ENCODE measurements at regions not wholly inside any gene's neighbourhood (a gene's known extent, or its start where the extent isn't known, plus 50 kb on each side); places are given as distances from the start of the nearest gene placed in this dataset.

DNA sequence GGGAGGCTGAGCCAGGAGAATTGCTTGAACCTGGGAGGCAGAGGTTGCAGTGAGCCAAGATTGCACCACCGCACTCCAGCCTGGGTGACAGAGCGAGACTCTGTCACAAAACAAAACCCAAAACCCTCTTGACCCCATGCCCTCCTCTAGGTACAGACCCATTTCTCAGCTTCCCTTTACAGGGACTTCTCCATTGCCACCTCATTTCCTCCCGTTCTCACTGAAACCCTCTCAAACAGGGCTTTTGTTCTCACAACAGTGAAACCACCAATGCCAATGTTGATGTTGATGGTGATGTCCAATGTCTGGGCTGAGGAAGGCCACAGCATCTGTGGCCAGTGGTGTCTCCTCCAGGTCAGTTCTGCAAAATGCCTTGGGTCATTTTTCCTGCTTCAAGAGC lies 69.0 kb upstream of the ZCCHC2 start:
- H3K27me3 ChIP-seq, result no peaks in the 10 kb centered on the region
- H3K4me1 ChIP-seq, result peaks cover 19 to 27% (median 23%) of the 10 kb centered on the region in 4 donors
- 77 to 80% methylated on average over 3 of the region's 3 CpGs for WGBS, 2 donors
- no peak overlapping the region for H3K27ac ChIP-seq
- no peaks in the 10 kb centered on the region for H3K36me3 ChIP-seq
- no peak overlapping the region for H3K4me3 ChIP-seq
- ATAC-seq (ENCODE audit: low FRiP score in 2 of 2), result no peak
- TF ChIP-seq, protein P1, sequence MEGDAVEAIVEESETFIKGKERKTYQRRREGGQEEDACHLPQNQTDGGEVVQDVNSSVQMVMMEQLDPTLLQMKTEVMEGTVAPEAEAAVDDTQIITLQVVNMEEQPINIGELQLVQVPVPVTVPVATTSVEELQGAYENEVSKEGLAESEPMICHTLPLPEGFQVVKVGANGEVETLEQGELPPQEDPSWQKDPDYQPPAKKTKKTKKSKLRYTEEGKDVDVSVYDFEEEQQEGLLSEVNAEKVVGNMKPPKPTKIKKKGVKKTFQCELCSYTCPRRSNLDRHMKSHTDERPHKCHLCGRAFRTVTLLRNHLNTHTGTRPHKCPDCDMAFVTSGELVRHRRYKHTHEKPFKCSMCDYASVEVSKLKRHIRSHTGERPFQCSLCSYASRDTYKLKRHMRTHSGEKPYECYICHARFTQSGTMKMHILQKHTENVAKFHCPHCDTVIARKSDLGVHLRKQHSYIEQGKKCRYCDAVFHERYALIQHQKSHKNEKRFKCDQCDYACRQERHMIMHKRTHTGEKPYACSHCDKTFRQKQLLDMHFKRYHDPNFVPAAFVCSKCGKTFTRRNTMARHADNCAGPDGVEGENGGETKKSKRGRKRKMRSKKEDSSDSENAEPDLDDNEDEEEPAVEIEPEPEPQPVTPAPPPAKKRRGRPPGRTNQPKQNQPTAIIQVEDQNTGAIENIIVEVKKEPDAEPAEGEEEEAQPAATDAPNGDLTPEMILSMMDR (IDR thresholded peaks at IDR 0.05), result no peak
- TF ChIP-seq POLR2AphosphoS5 (IDR thresholded peaks at IDR 0.05) (no peak), EP300 (IDR thresholded peaks at IDR 0.05) (no peak), POLR2A (IDR thresholded peaks at IDR 0.05) (no peak)
- H3K9me3 ChIP-seq, result no peaks in the 10 kb centered on the region
- no peak for DNase-seq

DNA sequence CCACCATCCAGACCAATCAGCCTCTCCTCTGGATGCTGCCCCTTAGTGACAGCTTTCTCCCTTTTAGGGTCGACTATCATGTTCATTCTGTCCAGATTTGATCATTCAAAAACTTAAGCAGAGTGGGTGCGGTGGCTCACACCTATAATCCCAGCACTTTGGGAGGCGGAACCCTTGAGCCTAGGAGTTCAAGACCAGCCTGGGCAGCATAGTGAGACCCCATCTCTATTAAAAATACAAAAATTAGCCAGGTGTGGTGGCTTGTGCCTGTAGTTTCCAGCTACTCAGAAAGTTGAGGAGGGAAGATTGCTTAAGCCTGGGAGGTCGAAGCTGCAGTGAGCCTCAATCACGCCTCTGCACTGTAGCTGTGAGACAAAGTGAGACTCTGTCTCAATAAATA lies 68.3 kb upstream of the ZCCHC2 start:
- H3K36me3 ChIP-seq, result no peaks in the 10 kb centered on the region
- TF ChIP-seq POLR2A (IDR thresholded peaks at IDR 0.05) (no peak), POLR2AphosphoS5 (IDR thresholded peaks at IDR 0.05) (no peak), EP300 (IDR thresholded peaks at IDR 0.05) (no peak)
- TF ChIP-seq, protein P1 (IDR thresholded peaks at IDR 0.05), result no peak
- H3K27ac ChIP-seq, result no peak overlapping the region
- WGBS, 2 donors, result 96 to 99% methylated on average over 4 to 5 of the region's 5 CpGs
- H3K4me1 ChIP-seq, result peaks cover 19 to 27% (median 23%) of the 10 kb centered on the region in 4 donors
- H3K4me3 ChIP-seq, result no peak overlapping the region
- ATAC-seq (ENCODE audit: low FRiP score in 2 of 2), result no peak
- H3K9me3 ChIP-seq, result no peaks in the 10 kb centered on the region
- H3K27me3 ChIP-seq, result no peaks in the 10 kb centered on the region
- no peak for DNase-seq

DNA sequence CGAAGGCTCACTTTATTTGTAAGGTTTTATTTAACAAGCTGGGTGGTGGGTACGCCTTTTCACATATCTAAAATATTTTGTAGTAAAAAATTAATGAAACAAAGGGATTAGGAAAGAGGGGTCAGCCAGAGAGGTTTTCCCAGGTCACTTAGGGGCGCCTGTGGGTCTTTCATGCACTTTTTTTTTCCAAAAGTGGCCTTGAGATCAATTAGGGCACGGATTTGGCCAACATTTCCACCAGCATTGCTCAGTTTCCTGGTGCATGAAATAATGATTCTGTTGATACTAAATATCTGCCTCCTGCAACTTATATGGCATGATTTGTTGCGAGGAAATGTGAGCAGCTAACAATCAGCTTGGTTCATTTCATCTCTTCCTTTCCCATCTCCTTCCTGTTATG lies 67.6 kb upstream of the ZCCHC2 start:
- H3K4me3 ChIP-seq, result no peak overlapping the region
- ATAC-seq (ENCODE audit: low FRiP score in 2 of 2) (no peak), DNase-seq (no peak)
- H3K27me3 ChIP-seq, result no peaks in the 10 kb centered on the region
- peaks cover 18 to 24% (median 19%) of the 10 kb centered on the region in 4 donors for H3K4me1 ChIP-seq
- no peak for TF ChIP-seq EP300 (IDR thresholded peaks at IDR 0.05)
- TF ChIP-seq, protein P1 (IDR thresholded peaks at IDR 0.05), result no peak
- no peak for TF ChIP-seq POLR2A (IDR thresholded peaks at IDR 0.05)
- no peak for TF ChIP-seq POLR2AphosphoS5 (IDR thresholded peaks at IDR 0.05)
- no peaks in the 10 kb centered on the region for H3K9me3 ChIP-seq
- 65 to 66% methylated on average over 5 of the region's 5 CpGs for WGBS, 2 donors
- H3K36me3 ChIP-seq, result no peaks in the 10 kb centered on the region
- no peak overlapping the region for H3K27ac ChIP-seq

DNA sequence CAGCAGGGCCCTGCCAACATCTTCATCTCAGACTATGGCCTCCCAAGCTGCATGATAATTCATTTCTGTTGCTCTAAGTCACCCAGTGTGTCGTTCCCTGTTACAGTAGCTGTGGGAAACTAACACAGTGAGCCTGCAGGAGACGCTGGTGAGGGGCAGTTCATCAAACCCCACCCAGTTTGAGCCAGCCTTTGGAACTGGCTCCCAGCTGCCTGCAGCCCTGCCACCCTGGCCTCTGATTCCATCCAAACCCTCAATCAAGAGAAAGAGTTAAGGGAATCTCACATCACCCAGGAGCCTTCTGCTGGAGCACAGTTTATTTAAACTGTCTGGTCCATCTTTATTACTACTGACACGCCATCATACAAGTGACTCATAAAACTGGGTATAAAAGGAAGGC lies 64.9 kb upstream of the ZCCHC2 start:
- H3K4me3 ChIP-seq, result no peak overlapping the region
- TF ChIP-seq EP300 (IDR thresholded peaks at IDR 0.05) (no peak), POLR2AphosphoS5 (IDR thresholded peaks at IDR 0.05) (no peak), POLR2A (IDR thresholded peaks at IDR 0.05) (no peak)
- TF ChIP-seq, protein P1 (IDR thresholded peaks at IDR 0.05), result no peak
- 78 to 88% methylated on average over 3 of the region's 3 CpGs for WGBS, 2 donors

DNA sequence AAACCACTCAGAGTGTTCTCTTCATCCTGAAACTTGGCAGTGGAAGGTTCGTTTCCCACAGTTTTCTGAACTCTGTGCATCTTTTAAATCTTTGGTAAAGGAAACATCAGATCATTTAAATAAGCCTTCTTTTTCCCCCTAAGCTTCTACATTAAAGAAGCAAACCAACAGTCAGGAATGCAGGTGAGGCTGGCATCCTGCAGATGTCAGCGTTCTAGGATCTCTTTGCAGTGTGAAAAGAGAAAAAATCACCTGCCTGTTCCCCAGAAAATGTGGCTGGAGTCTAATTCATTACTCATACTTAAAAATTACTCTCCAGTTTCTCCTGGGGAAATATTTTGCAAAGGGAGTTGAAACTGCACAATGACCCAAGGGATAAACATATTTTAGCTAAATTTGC lies 64.5 kb upstream of the ZCCHC2 start:
- no peak for TF ChIP-seq EP300 (IDR thresholded peaks at IDR 0.05)
- TF ChIP-seq, protein P1 (IDR thresholded peaks at IDR 0.05), result no peak
- TF ChIP-seq POLR2AphosphoS5 (IDR thresholded peaks at IDR 0.05), result no peak
- no peak for TF ChIP-seq POLR2A (IDR thresholded peaks at IDR 0.05)
- no peak overlapping the region for H3K4me3 ChIP-seq
- DNase-seq (no peak), ATAC-seq (ENCODE audit: low FRiP score in 2 of 2) (no peak)
- 76 to 83% methylated on average over 2 of the region's 2 CpGs for WGBS, 2 donors
- H3K36me3 ChIP-seq, result no peaks in the 10 kb centered on the region
- H3K9me3 ChIP-seq, result no peaks in the 10 kb centered on the region
- peaks cover 0 to 6% (median 2%) of the 10 kb centered on the region in 4 donors for H3K4me1 ChIP-seq
- no peak overlapping the region for H3K27ac ChIP-seq
- H3K27me3 ChIP-seq, result no peaks in the 10 kb centered on the region

More for the DNA sequence above, 64.9 kb upstream of the ZCCHC2 start:
- H3K4me1 ChIP-seq, result peaks cover 0 to 6% (median 2%) of the 10 kb centered on the region in 4 donors
- no peaks in the 10 kb centered on the region for H3K36me3 ChIP-seq
- H3K27me3 ChIP-seq, result no peaks in the 10 kb centered on the region
- H3K27ac ChIP-seq, result no peak overlapping the region
- H3K9me3 ChIP-seq, result no peaks in the 10 kb centered on the region
- no peak for DNase-seq
- ATAC-seq (ENCODE audit: low FRiP score in 2 of 2), result no peak

Measured in upper lobe of left lung (tissue), 6 donors.